DMS 273 (cell line): ENCODE measurements at regions not wholly inside any gene's neighbourhood (a gene's known extent, or its start where the extent isn't known, plus 50 kb on each side); places are given as distances from the start of the nearest gene placed in this dataset.
"Not testable (repeated sequence)": the region's sequence is repeated elsewhere in the genome, so short reads cannot be mapped to it uniquely, and the experiment has no call there.

ENCODE experiments used
- DNase-seq: peaks from one replicate; lab custom pipeline; 2025; ENCODE audit not compliant: unreplicated experiment; lab: John Stamatoyannopoulos, UW

DNA sequence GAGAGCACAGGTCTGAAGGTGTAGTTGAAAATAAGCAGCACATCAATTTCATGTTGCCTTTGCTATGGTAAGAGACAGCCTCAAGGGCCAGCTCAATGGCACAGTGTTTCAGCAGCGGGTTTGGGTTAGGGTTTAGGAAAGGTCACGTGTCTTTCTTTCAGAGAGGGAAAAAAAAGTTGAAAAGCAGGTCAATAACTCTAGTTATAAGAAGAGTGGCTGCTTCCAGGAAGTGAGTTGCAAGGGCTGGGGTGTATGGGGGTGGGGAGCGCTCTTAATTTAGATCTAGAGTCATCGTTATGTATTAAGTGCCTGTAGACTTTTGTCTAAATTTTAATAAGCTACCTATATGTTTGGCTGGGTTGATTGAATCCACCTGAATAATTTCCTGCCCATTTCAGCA is 118.5 kb upstream of the SPAG17 start:
- no peak for DNase-seq

GRCh38 chr1:118303064-118303463 is 118.0 kb upstream of the SPAG17 start:
- DNase-seq = no peak

DNA sequence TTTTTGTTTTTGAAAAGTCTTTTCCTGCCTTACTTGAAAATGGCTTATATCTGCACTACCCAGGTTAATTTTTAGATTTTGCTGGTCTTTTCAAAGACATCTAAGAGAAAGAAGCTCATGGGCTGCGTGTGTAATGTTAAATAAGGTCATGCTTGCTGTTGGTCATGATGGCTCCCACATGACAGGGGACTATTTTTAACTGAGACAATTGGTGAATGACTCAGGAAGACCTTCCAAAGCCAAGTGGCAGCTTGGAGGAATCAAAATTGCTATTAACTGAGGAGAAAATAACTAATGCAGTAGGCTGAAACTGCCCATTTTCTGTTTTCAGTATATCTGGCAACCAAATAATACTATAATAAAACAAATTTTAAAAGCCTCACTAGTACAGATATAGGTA is 117.1 kb upstream of the SPAG17 start:
- no peak for DNase-seq

GRCh38 chr1:118300808-118301207 is 115.8 kb upstream of the SPAG17 start:
- no peak for DNase-seq

DNA sequence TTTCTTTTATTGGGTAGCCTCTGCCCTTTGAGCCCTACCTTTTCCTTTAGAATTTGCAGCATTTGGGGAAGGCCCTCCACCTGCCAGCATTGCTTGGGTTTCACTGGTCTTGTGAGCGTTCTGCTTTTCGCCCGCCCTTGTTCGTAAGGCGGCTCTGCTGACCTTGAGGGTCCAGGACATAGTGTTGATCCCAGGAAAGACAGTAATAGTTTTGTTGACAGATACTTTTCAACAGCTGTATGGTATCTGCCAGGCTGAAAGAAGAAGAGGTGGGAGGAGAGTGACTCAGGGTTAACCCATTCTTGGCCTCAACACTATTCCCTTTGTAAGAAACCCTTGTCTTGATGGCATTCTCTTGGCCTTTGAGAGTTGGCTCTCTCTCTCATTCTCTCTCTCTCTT is 113.4 kb upstream of the SPAG17 start:
- DNase-seq = no peak

GRCh38 chr1:118297521-118297920 is 112.5 kb upstream of the SPAG17 start:
- DNase-seq = no peak

DNA sequence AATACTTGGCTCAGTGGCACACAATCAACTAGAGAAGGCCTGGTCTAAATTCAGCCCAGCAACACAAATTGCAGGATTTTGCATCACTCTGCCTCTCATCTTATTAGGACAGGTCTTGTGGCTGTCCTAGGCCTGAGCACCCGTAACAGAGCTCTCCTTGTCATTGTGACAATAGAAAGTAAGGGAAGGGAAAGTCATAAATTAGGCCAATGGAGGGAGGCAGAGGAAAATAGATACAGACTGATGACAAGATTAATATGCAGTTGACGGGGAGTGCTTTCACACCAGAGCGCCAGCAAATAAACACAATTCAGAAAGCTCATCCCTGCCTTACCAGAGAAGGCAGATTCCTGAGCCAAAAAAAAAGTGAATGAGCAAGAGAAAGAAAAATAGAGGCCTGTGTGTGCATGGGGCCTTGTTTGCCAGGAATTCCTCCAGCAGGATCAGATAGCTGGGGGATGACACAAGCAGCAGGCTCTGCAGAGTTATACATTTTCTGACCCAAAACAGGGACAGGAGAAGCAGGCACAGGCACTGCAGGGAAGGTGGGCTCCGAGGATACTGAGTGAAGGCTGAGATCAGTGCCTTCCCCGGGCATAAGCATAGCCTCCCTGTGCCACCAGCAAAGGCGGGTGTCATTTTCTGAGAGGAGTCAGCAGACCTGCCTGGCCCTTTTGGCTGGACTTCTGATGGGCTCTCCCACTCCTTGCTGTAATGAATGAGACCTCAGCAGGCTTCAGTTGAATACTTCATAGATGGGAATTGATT is 110.0 kb upstream of the SPAG17 start:
- no peak for DNase-seq

- DNase-seq = no peak
Measured at GRCh38 chr1:118291661-118292060, 106.6 kb upstream of the SPAG17 start.

DNA sequence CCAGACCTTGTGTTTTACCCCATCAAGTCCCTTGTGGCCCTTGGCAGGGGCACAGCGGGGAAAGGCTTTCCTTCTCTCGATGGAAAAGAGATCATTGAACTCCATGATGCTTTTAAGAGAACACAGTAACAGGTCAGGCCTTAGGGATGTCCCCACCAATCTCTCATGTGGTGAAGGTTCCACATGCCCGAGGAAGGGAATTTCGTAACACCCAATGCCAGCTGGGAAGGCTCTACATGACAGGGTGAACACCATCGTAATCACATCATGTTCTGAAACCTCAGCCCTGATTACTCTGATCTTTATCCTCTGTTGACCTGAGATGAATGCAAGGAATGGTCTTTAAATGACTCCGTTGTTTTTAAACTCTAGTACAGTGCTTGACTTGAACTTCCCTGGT is 105.5 kb upstream of the SPAG17 start:
- no peak for DNase-seq

- DNase-seq = no peak
Measured at GRCh38 chr1:118290046-118290445, 105.0 kb upstream of the SPAG17 start.

DNA sequence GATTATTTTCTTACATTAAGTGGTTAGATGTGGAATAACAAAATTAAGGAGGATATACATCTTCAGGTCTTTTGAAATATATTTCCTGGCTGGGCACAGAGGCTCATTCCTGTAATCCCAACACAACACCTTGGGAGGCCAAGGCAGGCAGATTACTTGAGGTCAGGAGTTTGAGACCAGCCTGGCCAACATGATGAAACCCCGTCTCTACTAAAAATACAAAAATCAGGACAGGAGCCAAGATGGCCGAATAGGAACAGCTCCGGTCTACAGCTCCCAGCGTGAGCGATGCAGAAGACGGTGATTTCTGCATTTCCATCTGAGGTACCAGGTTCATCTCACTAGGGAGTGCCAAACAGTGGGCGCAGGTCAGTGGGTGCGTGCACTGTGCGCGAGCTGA is 95.6 kb upstream of the SPAG17 start:
- DNase-seq = not testable (repeated sequence)

DNA sequence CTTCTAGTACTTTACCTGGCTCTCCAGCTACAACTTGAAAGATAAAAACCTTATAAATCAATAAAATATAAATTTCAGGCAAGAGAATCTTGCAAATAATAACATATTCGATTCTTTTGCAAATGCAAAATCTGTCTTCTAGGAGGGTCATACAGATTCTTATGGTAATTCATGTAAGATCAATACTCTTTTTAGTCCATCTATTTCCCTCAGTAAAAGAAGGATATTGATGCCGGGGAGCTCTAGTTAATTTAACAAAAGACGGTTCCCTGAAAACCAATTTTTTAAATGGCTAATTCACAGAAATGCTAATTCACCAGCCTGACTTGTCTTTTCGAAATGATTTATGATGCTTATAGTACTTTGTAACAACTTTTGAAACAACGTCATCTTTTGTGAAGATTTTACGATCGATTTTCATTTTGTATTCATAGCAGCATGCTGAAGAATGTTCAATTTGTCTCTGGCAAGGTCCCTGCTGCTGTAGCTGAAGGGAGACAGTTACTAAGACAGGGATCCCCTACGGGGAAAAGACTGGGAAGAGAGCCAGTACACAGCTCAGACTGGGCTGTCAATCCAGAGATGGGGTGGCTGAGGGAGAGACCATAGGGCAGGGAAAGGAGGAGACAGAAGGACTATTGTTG is 90.6 kb upstream of the SPAG17 start:
- DNase-seq = peak; percentile 18

DNA sequence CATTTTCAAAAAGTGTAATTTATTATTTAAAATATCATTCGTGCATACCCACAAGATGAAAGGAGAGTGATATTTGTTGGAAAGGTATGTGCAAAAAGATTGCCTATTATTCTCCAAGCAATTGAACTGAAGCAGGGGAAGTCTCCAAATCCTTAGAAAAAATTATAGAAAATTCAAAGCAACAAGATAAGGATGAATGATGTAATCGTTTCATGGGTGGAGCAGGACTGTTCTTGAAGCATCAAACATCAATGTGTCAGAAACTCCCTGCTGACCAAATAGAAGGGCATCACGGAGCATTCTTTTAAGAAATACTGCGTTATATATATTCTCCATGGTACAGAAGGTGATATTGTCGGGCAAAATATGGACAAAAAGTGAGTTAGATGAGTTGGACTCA is 87.9 kb upstream of the SPAG17 start:
- no peak for DNase-seq

DNA sequence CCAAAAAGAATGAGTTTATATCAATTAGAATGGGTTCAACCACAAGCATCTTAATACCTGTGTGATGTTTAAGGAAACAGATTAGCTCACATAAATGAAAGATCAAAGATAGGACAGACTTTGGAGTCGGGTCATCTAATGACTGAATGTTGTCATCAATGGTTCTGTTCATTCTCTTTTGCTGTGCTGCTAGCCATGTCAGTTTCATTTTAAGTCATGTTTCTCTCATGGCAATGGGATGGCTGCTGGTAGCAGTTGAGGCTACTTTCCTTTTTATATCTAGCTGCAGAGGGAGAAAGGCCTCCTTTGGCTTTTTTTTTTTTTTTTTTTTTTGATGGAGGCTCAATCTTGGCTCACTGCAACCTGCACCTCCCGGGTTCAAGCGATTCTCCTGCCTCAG is 86.9 kb upstream of the SPAG17 start:
- no peak for DNase-seq

- DNase-seq = no peak
Measured at GRCh38 chr1:118269598-118269997, 84.6 kb upstream of the SPAG17 start.

DNA sequence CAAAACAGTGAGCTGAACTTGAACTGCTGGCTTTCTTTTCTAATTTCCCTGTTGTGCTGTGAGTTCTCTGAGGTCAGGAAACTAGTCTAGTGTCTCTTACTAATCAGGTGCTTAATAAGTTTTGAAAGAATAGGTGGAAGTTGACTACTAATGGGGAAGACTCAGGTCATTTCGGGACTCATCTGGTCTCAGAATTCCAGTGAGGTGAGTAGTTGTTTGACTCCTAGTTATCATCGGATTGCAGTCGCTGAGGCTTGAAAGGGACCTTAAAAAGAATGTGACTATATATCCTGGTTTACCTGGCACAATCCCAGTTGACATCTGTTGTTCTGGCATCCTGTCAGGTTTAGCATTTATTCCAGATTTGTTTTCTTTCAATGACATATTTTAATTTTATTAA is 81.4 kb upstream of the SPAG17 start:
- DNase-seq = peak; percentile 14

- no peak for DNase-seq
Measured at GRCh38 chr1:118264343-118264742, 79.3 kb upstream of the SPAG17 start.

GRCh38 chr1:118262865-118263264 is 77.8 kb upstream of the SPAG17 start:
- DNase-seq = no peak

DNA sequence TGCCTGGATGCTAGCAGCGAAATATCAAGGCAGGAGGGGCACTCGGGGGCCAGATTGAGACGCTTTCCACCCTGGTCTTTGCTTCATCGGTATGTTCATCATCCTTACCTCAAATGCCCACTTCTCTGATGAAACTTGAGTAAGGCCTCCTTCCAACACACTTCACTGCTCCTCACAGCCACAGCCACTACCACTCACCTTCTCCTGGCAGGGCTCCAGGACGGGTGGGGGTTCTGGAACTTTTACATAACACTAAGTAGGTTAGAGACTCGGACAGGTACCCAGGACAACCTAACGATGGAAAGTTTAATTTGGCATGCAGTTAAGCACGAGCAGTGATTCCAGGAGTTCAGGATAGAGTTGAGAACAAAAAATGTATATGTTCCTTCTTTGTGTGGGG is 73.9 kb upstream of the SPAG17 start:
- no peak for DNase-seq

GRCh38 chr1:118257946-118258345 is 72.9 kb upstream of the SPAG17 start:
- no peak for DNase-seq

- DNase-seq = no peak
Measured at GRCh38 chr1:118254491-118255425, 69.7 kb upstream of the SPAG17 start.

DNA sequence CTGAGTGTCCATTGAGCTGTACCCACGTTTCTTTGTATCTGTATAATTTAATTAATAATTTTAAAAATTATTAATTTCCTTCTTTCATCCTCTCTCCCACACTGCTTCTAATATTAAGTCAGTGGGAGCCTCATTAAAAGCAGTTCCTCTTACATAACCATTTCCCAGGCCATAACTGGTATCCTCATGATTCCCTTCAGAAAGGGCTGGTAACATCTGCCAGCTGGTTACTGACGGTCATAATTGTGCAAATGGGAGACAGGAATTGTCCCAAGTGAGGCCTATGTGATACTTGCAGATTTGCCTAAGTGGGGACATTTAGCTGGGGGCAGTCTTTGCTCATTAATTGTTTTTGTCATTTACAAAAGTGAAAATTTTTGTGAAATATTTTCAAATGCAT is 69.0 kb upstream of the SPAG17 start:
- DNase-seq = peak; percentile 57
